ENCODE measurements at regions not wholly inside any gene's neighbourhood (a gene's known extent, or its start where the extent isn't known, plus 50 kb on each side); places are given as distances from the start of the nearest gene placed in this dataset.

- intact Hi-C loops (cut with DNase I) = no loop called here
- ATAC-seq = no peak
- Histone ChIP-seq H3K4me1 (no peaks in the 10 kb centered on the region), H3K4me3 (no peak overlapping the region), H3K27me3 (no peaks in the 10 kb centered on the region), H3K27ac (no peak overlapping the region), H3K36me3 (no peaks in the 10 kb centered on the region), H3K9me3 (no peaks in the 10 kb centered on the region)
- no peak for TF ChIP-seq CTCF (IDR thresholded peaks at IDR 0.05)
- DNase-seq = no peak
Measured at GRCh38 chr1:195898373-195898772, 709.9 kb downstream of the KCNT2 start.

GRCh38 chr1:195897076-195897475 lies 711.2 kb downstream of the KCNT2 start:
- Histone ChIP-seq H3K4me1 (no peaks in the 10 kb centered on the region), H3K9me3 (no peaks in the 10 kb centered on the region), H3K27me3 (no peaks in the 10 kb centered on the region), H3K27ac (no peak overlapping the region), H3K4me3 (no peak overlapping the region), H3K36me3 (no peaks in the 10 kb centered on the region)
- no peak for TF ChIP-seq CTCF (IDR thresholded peaks at IDR 0.05)
- no peak for ATAC-seq
- intact Hi-C loops (cut with DNase I) = no loop called here
- no peak for DNase-seq

GRCh38 chr1:195894411-195894810 lies 713.8 kb downstream of the KCNT2 start:
- H3K9me3 ChIP-seq = no peaks in the 10 kb centered on the region
- ATAC-seq (no peak), DNase-seq (no peak)
- H3K27ac ChIP-seq = no peak overlapping the region
- no peaks in the 10 kb centered on the region for H3K36me3 ChIP-seq
- TF ChIP-seq CTCF (IDR thresholded peaks at IDR 0.05) = no peak
- H3K27me3 ChIP-seq = no peaks in the 10 kb centered on the region
- intact Hi-C loops (cut with DNase I) = no loop called here
- H3K4me1 ChIP-seq = no peaks in the 10 kb centered on the region
- no peak overlapping the region for H3K4me3 ChIP-seq

- ATAC-seq = no peak
- no peaks in the 10 kb centered on the region for H3K4me1 ChIP-seq
- intact Hi-C loops (cut with DNase I) = no loop called here
- no peaks in the 10 kb centered on the region for H3K9me3 ChIP-seq
- H3K27me3 ChIP-seq = no peaks in the 10 kb centered on the region
- no peak overlapping the region for H3K4me3 ChIP-seq
- no peak overlapping the region for H3K27ac ChIP-seq
- DNase-seq = no peak
- TF ChIP-seq CTCF (IDR thresholded peaks at IDR 0.05) = no peak
- H3K36me3 ChIP-seq = no peaks in the 10 kb centered on the region
Measured at GRCh38 chr1:195886000-195886399, 722.2 kb downstream of the KCNT2 start.

- no peak overlapping the region for H3K4me3 ChIP-seq
- DNase-seq (peak in 1 of 4 donors; percentile 53), ATAC-seq (no peak)
- no peaks in the 10 kb centered on the region for H3K36me3 ChIP-seq
- H3K4me1 ChIP-seq = no peaks in the 10 kb centered on the region
- TF ChIP-seq CTCF (IDR thresholded peaks at IDR 0.05) = no peak
- H3K27ac ChIP-seq = no peak overlapping the region
- intact Hi-C loops (cut with DNase I) = no loop called here
- H3K9me3 ChIP-seq = peaks cover 0 to 5% of the 10 kb centered on the region in 2 donors
- H3K27me3 ChIP-seq = no peaks in the 10 kb centered on the region
Measured at GRCh38 chr1:195878478-195878877, 729.8 kb downstream of the KCNT2 start.

Data from left lung (tissue), 4 donors.